HEK293 (cell line): ENCODE measurements at regions not wholly inside any gene's neighbourhood (a gene's known extent, or its start where the extent isn't known, plus 50 kb on each side); places are given as distances from the start of the nearest gene placed in this dataset.
"Not testable (repeated sequence)": the region's sequence is repeated elsewhere in the genome, so short reads cannot be mapped to it uniquely, and the experiment has no call there.

Experiments used
- CTCF ChIP-seq: fragments of 450-650 bp; formaldehyde crosslinking; IDR thresholded peaks from 2 replicates; pipeline ENCODE4 v1.5.1; 2016; ENCODE audit warnings: missing biosample characterization, missing genetic modification characterization
- FEZF1 ChIP-seq: fragments of 450-650 bp; formaldehyde crosslinking; IDR thresholded peaks from 2 replicates; pipeline ENCODE4 v1.5.1; 2016; ENCODE audit warnings: missing biosample characterization, missing genetic modification characterization
- GLI4 ChIP-seq: fragments of 450-650 bp; formaldehyde crosslinking; IDR thresholded peaks from 2 replicates; pipeline ENCODE4 v1.5.1; 2016; ENCODE audit warnings: missing biosample characterization, missing genetic modification characterization
- HIC1 ChIP-seq: fragments of 450-650 bp; formaldehyde crosslinking; IDR thresholded peaks from 2 replicates; pipeline ENCODE4 v1.5.1; 2016; ENCODE audit warnings: missing biosample characterization, missing genetic modification characterization
- HOXA7 ChIP-seq: sonication (generic); formaldehyde crosslinking; IDR thresholded peaks from 2 replicates; pipeline ENCODE4 v1.8.1; 2022; ENCODE audit warnings: missing genetic modification reagents, borderline replicate concordance
- REST ChIP-seq: fragments of 450-650 bp; formaldehyde crosslinking; IDR thresholded peaks from 2 replicates; pipeline ENCODE4 v1.5.1; 2016; ENCODE audit warnings: missing biosample characterization, missing genetic modification characterization
- ZNF112 ChIP-seq: fragments of 450-650 bp; formaldehyde crosslinking; IDR thresholded peaks from 2 replicates; pipeline ENCODE4 v1.5.0; 2017; ENCODE audit warnings: missing biosample characterization, missing genetic modification characterization
- ZNF24 ChIP-seq: fragments of 450-650 bp; formaldehyde crosslinking; IDR thresholded peaks from 2 replicates; pipeline ENCODE4 v1.5.1; 2016; ENCODE audit warnings: missing biosample characterization, missing genetic modification characterization
- ZNF274 ChIP-seq, 2 experiments: fragments of 200-500 bp in 1 of 2; fragments of 450-650 bp in 1 of 2; sonication (Bioruptor generic) in 1 of 2; formaldehyde crosslinking in 1 of 2; IDR thresholded peaks; 2 replicates each; pipeline versions ENCODE4 v1.5.1 to v1.6.1; 2014 to 2016; ENCODE audit warnings: borderline replicate concordance in 1 of 2, inconsistent platforms in 1 of 2, low read length in 1 of 2, missing biosample characterization in 1 of 2, missing genetic modification characterization in 1 of 2
- ZNF341 ChIP-seq: fragments of 450-650 bp; formaldehyde crosslinking; IDR thresholded peaks from 2 replicates; pipeline ENCODE4; 2016; ENCODE audit warnings: low read depth, missing biosample characterization, missing genetic modification characterization
- ZNF426 ChIP-seq: fragments of 450-650 bp; formaldehyde crosslinking; IDR thresholded peaks from 2 replicates; pipeline ENCODE4 v1.5.1; 2017; ENCODE audit warnings: missing biosample characterization, missing genetic modification characterization, mild to moderate bottlenecking, inconsistent platforms, moderate library complexity
- ZNF830 ChIP-seq: fragments of 450-650 bp; IDR thresholded peaks from 2 replicates; pipeline ENCODE4 v1.5.0; 2018; ENCODE audit warnings: missing biosample characterization, missing genetic modification characterization, low read depth, mild to moderate bottlenecking, moderate library complexity
- TF ChIP-seq, protein P1 (sequence below): fragments of 450-650 bp; formaldehyde crosslinking; IDR thresholded peaks from 2 replicates; pipeline ENCODE4 v1.5.1; 2016; ENCODE audit warnings: missing biosample characterization, missing genetic modification characterization

- TF ChIP-seq REST (tag by site-specific recombination); GLI4 (tag by site-specific recombination); ZNF341 (tag by site-specific recombination); CTCF (tag by site-specific recombination); HOXA7 (CRISPR knock-in tag); FEZF1 (tag by site-specific recombination); ZNF274 (IDR thresholded peaks at IDR 0.05; ENCODE audit: low read length); ZNF274 (tag by site-specific recombination; IDR thresholded peaks at IDR 0.05; ENCODE audit: borderline replicate concordance); ZNF426 (tag by site-specific recombination); ZNF112 (tag by site-specific recombination); HIC1 (tag by site-specific recombination); ZNF24; ZNF830: not testable (repeated sequence)
- TF ChIP-seq, protein P1, sequence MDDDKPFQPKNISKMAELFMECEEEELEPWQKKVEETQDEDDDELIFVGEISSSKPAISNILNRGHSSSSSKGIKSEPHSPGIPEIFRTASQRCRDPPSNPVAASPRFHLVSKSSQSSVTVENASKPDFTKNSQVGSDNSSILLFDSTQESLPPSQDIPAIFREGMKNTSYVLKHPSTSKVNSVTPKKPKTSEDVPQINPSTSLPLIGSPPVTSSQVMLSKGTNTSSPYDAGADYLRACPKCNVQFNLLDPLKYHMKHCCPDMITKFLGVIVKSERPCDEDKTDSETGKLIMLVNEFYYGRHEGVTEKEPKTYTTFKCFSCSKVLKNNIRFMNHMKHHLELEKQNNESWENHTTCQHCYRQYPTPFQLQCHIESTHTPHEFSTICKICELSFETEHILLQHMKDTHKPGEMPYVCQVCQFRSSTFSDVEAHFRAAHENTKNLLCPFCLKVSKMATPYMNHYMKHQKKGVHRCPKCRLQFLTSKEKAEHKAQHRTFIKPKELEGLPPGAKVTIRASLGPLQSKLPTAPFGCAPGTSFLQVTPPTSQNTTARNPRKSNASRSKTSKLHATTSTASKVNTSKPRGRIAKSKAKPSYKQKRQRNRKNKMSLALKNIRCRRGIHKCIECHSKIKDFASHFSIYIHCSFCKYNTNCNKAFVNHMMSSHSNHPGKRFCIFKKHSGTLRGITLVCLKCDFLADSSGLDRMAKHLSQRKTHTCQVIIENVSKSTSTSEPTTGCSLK, result not testable (repeated sequence)
Measured at GRCh38 chr6:112955743-112956142, 608.6 kb downstream of the RFPL4B start.
